GM21423 (cell line): ENCODE measurements at regions not wholly inside any gene's neighbourhood (a gene's known extent, or its start where the extent isn't known, plus 50 kb on each side); places are given as distances from the start of the nearest gene placed in this dataset.
"Not testable (repeated sequence)": the region's sequence is repeated elsewhere in the genome, so short reads cannot be mapped to it uniquely, and the experiment has no call there.

Experiments used
- ATAC-seq: cut with Tn5 transposase; IDR thresholded peaks from one replicate; pipeline ENCODE4 v1.9.1; 2021; ENCODE audit warnings: mild to moderate bottlenecking, moderate library complexity; ENCODE audit not compliant: unreplicated experiment

GRCh38 chr13:50543782-50544181, 299.7 kb downstream of the DLEU7 start:
- ATAC-seq, result no peak

DNA sequence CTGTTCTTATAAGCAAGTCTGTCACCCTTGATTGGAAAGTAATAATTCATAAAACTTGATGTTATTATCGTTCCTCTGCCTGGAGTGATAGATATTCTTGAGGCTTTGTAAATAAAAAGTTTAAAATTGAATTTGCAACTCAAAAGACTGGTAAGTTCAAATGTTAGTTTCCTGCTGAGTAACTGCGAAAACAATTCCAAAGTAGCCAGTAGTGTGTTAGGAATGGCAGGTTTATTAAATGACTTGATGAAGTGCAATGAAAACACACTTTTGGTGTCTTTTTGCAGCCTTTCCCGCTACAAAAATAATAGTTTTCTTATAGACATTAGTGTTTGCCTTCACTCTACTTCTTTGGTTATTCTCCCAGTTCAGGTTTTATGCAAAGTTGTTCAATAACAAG, 299.3 kb downstream of the DLEU7 start:
- ATAC-seq, result no peak

GRCh38 chr13:50547175-50547574, 296.3 kb downstream of the DLEU7 start:
- not testable (repeated sequence) for ATAC-seq

DNA sequence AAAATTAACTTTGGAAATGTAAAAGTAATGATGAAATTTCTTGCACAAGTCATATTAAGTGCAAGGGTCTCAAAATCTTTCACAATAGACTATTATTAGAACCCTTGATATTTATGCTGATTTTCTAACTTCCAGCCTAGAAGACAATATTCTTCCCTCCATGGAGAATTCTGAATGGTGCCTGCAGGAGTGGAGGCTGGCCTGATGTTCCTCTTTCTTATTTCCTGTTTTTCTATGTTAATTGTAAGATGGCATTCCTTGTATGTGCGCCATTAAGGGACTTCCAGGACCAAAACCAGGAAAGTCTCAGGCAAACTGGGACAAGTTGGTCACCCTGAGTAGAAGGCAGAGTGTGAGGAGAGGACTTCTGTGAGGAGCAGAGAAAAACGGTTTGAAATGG, 294.9 kb downstream of the DLEU7 start:
- ATAC-seq, result no peak

DNA sequence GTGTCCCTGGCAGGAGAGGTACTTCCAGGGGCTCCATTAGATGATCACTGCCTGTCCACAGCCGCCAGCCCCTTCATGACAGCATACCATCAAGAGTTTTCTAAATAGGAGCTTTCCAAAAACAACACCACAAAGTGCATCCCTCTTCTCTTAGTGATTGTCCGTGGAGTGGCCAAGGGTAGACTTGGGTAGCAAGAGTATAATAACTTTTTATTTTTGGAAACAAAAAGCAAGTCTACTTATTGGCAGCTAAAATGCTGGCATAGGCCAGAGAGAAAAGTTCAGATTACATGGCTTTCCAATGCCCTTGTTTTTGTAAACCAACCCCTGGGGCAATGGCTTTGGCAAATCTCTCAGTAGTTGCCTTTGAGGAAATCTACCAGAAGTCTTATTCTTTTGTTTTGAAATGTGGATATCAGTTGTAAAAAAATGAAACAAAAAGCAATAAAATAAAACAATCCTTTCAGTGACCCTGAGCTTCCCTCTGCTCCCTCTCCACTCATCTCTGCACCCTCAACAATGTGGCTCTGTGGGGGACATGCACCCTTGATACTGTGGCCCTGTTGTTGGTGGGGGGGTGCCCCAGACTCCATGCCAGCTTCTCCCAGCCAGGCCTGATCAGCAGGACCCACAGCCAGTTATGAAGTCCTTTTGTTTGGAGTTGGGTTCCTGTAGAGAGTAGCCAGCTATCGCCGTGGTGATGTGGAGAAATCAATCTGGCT, 294.1 kb downstream of the DLEU7 start:
- ATAC-seq, result no peak

DNA sequence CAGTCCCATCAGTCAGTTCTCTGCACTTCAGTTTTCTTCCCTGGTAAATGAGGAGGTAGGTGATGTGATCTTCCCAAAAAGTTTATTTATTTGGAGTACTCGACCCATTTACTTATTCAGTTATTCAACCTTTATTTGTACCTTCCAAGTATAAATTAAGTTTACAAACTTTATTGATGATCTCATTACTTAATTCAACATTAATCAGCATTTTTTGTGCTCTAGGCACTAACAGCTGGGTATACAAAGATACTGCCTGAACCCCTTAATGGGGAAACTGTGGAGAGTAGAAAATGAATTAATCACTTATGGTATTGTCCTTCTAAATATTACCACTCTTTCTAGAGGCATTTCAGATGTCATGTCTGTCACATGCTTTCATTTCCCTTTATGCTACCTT, 293.3 kb downstream of the DLEU7 start:
- no peak for ATAC-seq

- no peak for ATAC-seq
These were observed 291.0 kb downstream of the DLEU7 start for GRCh38 chr13:50552424-50552966.

GRCh38 chr13:50561739-50562138, 281.8 kb downstream of the DLEU7 start:
- ATAC-seq, result no peak

DNA sequence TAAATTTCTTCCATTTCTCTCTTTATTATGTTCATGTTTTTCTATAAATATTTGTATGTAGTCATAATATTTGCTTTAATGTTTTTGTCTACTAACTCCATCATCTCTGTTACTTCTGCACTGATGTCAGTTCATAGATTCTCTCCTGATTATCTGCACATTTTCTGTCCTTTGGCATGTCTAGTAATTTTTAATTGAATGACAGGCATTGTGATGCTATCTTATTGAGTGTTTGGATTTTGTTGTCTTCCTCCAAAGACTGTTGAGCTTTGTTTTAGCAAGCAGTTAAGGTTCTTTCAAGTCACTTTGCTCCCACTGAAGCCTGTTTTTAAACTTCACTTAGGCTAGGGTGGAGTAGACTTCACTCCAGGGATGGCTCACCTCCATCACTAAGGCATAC, 276.8 kb downstream of the DLEU7 start:
- no peak for ATAC-seq

GRCh38 chr13:50572129-50572528, 271.4 kb downstream of the DLEU7 start:
- no peak for ATAC-seq

DNA sequence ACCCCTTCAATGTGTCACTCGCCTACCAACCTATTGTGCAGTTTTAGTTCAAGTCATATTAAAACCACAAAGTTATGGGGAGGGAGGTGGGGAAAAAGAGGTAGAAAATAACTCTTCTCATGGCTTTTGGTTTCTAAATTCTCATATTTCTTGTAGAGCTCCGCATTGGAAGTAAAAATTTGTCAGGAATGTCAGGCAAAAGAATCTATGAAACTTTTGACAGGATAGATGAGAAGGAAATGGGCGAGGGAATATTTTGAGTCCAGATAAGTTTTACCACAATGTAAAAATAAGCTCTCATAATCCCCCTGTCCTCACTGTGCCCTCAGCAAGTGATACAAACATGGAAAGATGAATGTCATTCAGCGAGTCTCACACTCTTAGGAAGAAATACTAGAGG, 270.4 kb downstream of the DLEU7 start:
- no peak for ATAC-seq

DNA sequence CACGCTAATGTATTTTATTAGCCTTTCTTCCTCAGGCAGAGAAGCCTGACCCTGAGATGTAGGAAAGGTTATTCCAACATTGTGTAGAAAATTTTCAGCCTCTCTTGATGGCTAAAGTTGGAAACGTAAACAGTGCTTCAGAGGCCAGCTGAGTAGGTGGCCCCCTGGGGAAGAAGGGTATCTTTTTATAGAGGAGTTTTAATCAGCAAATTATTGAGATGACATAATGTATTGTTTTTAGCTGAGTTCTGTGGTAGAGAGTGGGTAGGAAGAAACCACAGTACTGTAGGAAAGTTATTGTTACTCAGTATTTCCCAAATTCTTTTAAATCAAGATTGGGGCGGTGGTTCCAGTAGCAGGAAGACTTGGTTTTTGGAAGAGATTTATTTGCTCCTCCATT, 268.8 kb downstream of the DLEU7 start:
- no peak for ATAC-seq

GRCh38 chr13:50575138-50575537, 268.4 kb downstream of the DLEU7 start:
- no peak for ATAC-seq

DNA sequence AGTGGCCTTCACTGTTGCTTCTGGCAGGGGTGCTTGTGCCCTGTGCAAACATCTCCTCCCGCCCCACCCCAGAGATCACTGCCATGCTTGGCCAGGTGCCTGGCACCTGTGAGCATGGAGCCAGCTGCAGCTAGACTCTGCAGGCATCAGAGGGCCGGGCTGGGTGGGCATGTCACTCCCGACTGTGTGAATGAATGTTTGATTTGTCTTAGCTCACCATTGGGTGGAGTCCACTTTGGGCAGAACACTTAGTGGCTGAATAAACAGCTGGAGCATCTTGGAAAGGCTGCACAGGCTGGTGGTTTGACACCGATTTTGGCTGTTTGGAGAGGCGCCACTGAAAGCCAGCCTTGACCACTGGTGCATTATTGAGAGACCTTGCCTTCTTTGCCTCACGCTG, 267.3 kb downstream of the DLEU7 start:
- no peak for ATAC-seq

GRCh38 chr13:50577806-50578205, 265.7 kb downstream of the DLEU7 start:
- ATAC-seq, result no peak

DNA sequence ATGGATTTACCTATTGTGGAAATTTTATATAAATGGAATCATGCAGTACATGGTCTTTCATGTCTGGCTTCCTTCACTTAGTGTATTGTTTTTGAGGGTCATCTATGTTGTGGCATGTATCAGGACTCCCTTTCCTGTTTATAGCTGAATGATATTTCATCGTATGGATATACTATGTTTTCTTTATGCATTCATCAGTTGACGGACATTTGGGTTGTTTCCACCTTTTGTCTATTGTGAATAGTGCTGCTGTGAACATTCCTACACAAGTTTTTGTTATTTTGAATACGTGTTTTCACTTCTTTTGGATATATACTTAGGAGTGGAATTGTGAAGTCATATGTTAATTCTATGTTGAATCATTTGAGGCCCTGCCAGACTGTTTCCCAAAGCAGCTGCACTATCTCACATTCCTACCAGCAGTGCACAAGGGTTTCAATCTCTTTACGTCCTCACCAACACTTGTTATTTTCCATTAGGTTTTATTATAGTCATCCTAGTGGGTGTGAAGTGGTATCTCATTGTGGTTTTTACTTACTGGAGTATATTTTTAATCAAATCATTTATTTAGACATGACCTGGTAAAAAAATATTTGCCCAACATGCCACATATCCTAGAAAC, 262.7 kb downstream of the DLEU7 start:
- ATAC-seq, result no peak

DNA sequence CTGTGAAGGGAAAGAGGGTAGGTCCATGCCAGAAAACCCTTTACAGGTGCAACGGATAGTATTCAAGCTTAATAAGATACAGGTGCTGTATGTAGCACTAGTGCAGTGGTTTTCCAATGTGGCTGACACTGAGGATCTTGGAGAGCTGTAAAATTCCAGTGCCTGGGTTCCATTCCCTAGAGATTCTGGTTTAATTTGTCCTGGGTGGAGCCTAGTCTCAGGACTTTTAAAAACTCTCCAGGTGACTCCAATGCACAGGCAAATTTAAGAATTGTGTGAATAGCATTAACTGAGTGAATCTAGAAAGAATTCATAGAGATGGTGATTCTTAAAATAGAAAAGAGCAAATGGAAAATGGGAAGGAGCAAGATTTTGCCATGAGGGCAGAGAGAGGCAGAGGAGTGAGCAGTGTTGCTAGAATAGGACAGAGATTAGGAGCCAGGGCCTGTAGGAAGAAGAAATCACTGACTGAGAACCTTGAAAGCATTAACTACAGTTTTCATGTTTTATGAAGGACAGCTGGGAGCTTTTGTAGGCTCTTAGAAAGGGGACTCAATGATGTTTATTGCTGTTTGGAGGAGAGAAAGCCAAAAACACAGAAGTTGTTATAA, 261.8 kb downstream of the DLEU7 start:
- ATAC-seq, result no peak

DNA sequence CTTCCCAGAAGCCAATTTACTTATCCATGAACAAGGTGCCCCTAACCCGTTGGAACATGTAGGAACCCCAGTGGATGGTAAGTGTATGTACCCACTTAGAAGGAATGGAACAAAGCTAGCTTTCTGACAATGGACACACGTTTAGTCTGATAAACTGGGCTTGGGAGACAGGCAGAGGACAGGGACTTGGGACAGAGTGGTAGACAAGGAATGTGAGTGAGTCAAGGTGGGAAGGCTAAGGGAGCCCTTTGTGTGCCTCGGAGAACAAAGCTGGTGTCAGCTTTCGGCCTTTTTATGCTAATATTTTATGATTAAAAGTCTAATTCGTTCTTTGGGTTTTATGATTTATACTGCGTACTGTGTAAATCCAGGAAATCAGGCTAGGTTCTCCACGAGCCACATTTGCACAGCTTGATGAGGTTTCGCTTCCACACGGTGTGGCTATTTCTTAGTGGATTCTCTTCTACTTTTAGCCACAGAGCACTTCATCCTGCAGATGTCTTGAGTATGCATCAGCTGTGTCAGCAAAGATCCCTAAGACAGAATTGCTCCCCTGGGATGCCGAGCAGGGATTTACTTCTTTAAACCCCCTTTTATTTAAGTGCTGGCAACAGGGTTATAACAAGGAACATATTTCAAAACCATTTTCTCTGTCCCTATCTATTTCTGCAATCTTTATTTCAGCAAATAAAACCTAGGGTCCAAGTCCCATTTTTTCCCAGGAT, 258.5 kb downstream of the DLEU7 start:
- no peak for ATAC-seq

DNA sequence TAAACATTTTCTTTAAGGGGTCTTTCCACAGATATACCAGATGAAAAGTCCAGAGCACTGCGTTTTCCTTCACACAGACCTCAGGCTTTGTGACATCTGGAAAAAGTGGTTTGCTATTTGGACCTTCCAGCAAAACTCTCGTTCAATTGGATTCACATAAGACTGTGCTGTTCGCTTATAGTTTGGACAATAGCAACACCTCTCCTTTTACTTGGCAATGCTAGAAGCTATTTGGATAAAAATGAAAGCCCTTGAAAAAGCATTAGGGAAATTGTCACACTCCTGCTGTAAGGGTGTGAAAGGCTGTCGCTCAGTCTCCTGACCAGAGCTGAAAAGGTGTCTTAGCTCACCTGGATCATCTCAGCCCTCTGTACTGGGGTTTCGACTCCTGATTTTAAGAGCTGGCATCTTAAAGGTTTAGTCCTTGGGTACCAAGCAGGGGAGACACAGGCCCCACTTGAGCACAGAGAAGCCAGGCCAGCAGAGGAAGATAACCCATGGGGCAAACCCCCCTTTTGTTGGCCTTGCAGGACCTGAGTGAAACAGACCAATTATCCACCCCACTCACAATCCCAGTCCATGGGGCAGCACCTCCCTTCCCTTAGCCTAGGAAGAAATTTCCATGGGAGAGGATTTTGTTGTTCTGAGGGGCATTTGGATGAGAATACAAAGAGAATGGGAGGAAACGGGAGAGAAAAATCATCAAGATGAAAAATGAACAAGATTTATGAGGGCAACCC, 257.6 kb downstream of the DLEU7 start:
- ATAC-seq, result no peak

- ATAC-seq, result no peak
These were observed 256.9 kb downstream of the DLEU7 start for GRCh38 chr13:50586414-50587083.
